ENCODE measurements at regions not wholly inside any gene's neighbourhood (a gene's known extent, or its start where the extent isn't known, plus 50 kb on each side); places are given as distances from the start of the nearest gene placed in this dataset.

DNA sequence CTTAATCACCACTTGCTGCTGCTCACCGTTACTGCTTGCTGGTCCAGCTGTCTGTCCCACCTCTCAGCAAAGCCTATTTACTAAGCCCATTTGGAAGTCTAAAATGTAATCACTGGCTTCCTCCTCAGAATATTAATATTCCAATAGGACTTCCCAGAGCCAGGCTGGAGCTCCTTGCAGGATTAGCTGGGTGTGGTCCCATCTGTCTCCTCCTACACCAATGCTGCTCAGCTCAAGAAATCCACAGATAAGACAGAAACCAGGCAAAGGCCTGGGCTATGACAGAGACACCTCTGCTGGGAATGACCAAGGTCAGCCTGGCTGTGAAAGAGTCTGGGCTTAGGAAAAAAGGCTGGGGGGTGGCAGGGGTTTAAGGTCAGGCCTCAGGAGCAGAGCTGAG, 317.8 kb downstream of the BUD13 start:
- no peak for DNase-seq (ENCODE audit: extremely low read depth in 1 of 2, low read depth in 1 of 2)

DNA sequence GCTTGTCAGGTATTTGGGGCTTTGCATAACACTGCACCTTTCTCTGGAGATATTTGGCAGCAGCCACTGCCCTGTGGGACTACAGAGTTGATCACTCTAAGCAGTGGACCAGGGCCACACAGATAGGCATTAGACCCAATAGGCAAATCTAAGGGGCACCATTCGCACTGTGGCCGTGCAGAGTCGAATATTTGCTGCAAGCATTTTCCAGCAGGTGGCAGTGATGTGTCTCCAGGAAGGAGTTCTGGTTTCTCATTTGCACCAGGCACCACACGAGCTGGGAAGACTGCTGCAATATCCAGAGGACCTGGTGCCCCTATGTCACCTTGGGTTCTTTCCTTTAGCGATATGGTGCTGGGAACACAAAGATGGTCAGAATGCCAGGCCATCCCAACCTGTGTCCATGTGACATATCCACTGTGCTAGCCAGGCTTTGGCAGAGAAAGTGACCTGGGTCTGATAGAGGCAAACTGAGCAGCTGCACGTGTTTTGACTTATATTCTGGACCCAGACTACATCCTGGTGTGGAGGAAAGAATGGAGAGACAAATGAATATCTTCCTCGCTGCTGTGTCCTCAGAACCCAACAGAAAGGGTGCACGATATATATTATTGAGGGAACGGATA, 318.7 kb downstream of the BUD13 start:
- DNase-seq (ENCODE audit: extremely low read depth in 1 of 2, low read depth in 1 of 2) = no peak

DNA sequence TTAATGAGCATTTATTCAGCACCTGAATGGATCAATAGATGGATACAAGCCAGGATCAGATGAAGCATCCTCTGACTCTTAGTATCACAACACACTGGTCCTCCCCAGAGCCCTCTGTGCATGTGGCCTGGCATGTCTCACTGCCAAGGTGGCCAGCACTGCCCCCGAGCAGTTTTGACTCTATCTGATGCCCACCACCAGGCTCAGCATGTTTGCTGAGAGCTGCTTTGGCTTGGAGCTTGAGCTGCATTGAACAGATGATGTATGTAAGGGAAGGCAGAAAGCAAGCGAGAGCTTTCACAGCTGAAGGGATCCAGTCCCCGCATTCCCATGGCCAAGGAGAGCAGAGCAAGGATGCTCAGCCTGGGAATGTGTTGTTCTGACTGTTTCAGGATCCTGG, 320.3 kb downstream of the BUD13 start:
- no peak for DNase-seq (ENCODE audit: extremely low read depth in 1 of 2, low read depth in 1 of 2)

DNA sequence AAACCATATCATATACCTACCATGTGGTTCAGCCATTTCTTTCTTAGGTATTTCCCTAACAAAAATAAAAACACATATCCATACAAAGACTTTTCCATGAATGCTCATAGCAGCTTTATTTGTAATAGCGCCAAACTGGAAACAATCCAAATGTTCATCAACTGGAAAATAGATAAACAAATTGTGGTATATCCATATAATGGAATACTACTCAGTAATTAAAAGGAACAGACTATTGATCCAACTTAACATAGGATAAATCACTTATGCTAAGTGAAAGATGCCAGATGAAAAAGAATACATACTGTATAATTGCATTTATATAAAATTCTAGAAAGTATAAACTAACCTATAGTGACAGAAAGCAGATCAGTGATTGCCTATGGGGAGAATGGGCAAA, 323.3 kb downstream of the BUD13 start:
- DNase-seq (ENCODE audit: extremely low read depth in 1 of 2, low read depth in 1 of 2) = no peak

DNA sequence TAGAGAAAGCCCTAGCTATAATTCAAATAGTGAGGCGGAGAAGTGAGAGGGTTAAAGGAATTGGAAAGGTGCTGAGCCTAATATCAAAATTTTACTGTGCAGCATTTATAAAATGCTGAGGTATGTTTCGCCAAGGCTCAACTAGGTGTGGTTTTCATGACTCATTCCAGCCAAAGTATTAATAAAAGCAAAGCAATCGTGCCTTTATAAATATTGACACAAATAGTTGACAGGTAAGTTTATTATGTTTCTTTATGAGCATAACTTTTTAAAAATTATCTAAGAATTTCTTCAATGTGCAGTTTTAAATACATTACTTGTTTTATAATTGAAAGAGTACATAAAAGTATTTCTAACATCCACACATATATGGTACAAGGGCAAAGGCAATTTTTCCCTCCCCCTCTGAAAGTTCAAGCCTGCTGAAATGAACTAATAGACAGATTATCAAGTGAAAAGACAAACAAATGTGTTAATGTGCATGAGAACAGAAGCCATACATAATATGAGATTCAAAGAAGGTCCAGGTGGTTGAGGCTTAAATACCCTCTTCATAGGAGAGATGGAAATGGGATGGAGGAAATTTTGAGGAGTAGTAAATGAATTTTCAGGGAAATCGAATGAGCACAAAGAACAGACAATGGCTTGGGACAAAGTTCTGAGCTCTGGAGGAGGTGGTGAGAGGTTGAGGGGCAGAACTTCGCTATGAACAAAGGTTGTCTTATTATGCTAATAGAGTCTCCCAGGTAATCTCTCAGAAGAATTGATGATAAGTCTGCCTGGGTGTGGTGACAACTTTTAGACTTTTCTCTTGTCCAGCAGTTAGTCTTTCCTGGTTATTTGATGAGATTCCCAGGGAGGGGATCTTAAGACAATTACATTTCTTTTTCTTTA, 326.5 kb downstream of the BUD13 start:
- DNase-seq (ENCODE audit: extremely low read depth in 1 of 2, low read depth in 1 of 2) = no peak

DNA sequence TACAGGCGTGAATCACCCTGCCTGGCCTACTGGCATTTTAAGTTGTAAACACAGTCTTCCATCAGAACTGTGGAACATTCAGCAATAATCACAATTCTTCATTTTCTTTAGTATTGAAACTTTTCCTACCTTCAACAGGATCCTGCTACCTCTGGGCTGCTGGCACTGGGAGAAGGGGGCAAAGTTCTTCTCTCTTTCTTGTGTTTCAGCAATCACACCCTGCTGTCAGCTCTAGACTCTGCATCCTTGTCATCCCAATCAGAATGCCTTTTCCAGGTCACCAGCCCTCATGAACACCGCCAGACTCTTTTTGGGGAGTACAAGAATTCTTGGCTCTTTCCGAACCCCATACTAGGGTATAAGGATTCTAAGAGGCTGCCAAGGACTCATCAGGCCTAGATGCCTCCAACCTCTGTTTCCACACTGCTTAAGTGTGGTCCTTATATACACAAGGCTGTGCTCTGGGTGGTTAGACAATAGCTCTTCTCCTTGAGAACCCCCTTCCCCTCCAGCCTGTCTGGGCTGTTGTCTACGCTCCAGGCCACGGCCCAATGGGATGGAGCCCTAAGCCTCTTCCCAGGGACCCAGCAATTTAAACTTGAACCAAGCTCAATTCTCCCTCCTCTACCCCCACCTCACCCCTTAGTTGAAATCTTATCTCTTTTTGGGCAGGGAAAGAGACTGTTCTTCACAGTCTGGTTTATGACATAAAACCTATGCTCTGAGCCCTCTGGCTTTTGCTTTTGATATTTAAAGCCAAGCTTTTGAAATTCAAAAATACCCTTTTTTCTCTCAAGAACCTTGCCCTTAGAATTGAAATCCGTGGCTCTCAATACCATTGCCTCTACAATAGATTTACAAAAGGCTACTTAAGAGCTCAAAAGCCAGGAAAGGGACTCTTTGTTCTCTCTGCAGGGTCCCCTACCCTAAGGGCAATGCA, 327.4 kb downstream of the BUD13 start:
- DNase-seq (ENCODE audit: extremely low read depth in 1 of 2, low read depth in 1 of 2) = no peak

DNA sequence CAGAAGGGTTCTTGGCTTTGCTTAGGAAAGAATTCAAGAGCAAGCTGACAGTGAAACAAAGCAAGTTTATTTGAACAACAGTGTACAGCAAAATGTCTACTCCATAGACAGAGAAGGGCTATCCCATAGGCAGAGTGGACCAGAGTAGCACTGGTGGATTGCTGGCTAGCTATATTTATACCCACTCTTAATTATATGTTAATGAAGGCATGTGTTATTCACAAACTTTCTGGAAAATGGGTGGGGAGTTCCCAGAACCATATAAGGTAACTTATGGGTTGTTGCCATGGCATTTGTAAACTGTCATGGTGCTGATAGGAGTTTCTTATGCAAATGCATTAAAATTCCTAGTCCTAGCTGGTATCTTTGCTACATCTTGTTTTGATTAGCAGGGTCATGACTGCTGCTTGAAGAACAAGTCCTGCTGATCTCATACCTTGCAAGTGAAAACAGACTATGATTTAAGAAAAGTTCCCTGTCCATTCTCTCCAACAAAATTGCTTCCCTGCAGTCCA, 330.5 kb downstream of the BUD13 start:
- no peak for DNase-seq (ENCODE audit: extremely low read depth in 1 of 2, low read depth in 1 of 2)

DNA sequence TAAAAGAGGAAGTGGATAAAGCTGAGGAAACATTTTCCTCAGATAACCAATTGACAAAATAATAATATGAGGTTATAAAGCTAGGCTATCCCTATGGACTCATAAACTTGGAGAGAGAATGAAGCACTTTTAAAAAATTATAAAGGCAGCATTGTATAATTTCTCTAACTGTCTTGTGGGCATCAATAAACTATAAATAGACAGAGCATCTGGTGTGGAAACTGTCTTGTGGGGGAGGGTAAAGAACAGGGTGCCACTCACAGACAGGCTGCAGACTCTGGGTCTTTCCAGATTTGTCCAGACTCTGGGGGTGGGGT, 333.5 kb downstream of the BUD13 start:
- no peak for DNase-seq (ENCODE audit: extremely low read depth in 1 of 2, low read depth in 1 of 2)

DNA sequence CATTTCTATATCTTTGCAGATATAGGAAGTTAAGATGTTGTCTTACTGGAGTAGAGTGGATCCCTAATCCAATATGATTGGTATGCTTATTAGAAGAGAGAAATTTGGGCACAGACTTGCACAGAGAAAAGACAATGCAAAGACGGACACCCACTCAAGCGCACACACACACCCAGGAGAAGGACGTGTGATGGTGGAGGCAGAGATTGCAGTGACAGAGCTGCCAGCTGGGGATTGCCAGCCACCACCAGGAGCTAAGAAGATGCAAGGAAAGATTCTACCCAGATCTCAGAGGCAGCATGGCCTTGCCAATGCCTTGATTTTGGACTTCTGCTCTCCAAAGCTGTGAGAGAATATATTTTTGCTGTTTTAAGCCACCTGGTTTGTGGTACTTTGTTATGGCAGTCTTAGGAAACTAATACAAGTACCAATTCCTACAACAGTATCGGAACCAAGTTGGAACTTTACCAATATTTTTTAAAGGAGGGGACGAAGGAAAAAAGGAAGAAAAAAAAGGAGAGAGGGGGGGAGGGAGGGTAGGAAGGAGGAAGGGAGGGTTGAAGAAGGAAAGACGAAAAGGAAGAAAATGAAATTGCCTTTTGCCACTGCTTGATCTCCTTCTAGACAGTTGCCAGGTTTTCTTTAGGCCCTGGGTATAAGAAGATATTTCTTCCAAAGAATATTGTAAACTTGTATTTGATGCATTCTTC, 334.0 kb downstream of the BUD13 start:
- no peak for DNase-seq (ENCODE audit: extremely low read depth in 1 of 2, low read depth in 1 of 2)

DNA sequence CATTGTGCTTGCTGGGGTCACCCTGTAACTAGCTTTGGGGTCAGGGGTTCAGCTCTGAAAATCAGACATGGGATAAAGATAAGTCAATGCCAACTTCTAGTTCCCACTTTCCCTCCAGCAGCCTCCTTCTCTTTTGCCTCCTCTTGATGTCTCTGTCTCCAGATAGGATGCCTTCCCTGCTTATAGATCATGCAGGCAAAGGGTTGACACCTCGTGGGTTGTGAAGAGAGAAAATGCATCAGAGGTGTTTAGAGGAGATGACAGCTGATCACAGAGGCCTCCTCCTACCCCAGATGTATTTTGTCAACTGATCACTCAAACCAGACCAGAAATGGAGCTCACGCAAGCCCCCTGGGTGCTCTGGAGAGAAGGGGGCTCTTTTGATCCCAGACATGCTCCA, 337.8 kb downstream of the BUD13 start:
- DNase-seq (ENCODE audit: extremely low read depth in 1 of 2, low read depth in 1 of 2) = no peak

DNA sequence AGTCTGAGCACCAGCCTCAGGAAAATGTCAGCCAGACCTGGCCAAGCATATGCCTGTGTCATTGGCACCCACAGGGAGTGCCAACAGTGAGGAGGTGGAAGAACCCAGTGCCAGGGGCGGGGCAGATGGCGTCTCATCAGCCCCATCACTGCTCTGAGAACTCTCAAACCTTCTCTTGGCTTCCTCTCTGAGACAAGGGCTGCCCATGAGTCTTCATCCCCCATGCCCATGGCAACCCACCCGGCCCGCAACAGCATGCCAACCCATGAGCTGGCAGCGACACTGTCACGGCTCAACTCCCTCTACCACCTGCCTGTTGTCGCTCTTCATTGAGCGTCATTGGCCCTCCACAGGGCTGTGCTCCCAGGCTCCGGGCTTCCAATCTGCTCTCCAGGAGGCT, 340.5 kb downstream of the BUD13 start:
- no peak for DNase-seq (ENCODE audit: extremely low read depth in 1 of 2, low read depth in 1 of 2)

DNA sequence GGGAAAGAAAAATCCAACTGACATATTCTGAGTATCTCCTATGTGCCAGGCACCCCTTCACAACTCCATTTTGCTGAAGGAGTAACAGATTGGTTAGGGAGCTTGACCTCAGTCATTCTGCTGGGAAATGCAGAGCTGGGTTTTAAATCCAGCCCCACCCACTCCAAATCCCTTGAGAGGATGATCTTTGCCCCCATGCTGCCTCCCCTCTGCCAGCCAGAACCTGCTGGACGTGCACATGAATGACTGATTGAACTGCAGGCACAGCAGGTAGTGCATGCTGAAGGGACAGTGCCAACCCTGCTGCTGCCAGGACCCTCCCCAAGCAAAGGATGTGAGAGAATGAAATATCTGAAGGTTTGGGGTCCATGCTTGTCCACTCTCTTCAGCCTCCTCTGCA, 340.9 kb downstream of the BUD13 start:
- no peak for DNase-seq (ENCODE audit: extremely low read depth in 1 of 2, low read depth in 1 of 2)

DNA sequence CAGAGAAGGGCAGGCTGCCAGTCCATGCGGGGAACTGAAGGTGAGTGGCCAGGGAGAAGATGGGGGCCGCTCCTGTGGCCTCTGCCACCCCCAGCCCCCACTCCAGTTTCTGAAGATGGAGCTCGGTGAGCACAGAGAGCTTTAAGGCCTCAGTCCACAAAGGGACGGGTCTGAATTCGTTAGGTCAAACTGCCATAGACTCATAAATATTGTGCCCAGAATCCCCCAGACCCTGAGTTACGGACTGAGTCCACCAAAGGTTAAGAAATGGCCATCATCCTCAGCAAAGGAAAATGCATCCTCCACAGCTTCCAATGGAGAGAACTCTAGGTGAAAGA, 344.2 kb downstream of the BUD13 start:
- no peak for DNase-seq (ENCODE audit: extremely low read depth in 1 of 2, low read depth in 1 of 2)

DNA sequence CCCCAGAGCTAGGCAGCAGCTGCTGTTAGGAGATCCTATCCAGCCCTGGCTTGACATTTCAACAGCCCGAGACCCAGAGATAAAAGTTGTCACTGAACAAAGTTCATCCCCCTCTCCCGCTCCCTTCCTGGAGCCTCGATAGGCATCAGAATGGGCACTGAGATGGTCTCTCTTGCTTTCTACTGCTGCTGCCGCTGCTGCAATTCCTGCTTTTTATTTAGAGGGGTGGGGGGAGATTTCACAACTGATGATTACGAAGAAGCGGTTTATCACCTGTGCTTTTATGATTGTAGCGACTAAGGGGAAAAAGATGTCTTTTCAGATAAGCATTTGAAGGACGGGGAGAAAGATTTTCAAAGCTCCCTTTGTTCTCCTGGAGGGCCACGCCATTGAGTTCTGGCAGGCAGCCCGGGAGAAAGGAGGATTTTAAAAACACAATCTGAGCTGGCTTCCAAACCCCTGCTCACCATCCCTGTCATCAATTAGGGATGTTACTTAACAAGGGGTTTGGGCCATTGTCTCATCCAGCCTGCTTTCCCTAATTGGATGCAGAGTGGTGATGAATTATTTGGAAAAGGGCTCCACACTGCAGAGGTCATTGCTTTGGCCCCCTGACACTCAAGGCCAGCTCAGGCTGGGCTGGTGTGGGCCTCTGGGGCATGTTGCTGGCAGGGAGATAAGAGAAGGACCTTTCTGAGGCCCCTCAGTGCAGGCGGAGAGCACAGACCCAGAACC, 344.7 kb downstream of the BUD13 start:
- DNase-seq (ENCODE audit: extremely low read depth in 1 of 2, low read depth in 1 of 2) = no peak

DNA sequence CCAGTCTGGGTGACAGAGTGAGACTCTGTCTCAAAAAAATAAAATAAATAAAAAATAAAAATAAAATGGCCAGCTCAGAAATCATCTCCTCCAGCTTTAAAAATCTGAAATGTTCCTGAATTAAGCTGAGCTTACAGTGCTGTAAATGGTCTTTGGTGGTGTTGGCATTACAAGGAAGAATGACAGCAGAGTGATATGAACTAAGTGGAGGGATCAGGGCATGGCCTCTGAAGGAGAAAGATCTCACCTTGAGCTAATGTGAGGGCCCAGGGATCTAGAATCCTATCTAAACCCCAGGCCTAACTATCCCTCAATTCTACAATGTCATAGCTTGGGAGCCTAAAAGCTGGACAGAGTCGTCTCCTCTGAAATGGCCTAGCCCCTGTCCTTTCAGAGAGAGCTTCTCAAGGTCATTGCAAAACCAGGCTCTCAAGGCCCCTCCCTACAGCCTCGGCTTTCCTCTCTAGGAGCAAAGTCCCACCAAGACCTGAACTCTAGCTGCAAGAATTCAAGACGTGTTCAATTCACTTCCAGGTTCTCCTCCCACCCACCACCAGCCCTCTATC, 345.4 kb downstream of the BUD13 start:
- DNase-seq (ENCODE audit: extremely low read depth in 1 of 2, low read depth in 1 of 2) = no peak

DNA sequence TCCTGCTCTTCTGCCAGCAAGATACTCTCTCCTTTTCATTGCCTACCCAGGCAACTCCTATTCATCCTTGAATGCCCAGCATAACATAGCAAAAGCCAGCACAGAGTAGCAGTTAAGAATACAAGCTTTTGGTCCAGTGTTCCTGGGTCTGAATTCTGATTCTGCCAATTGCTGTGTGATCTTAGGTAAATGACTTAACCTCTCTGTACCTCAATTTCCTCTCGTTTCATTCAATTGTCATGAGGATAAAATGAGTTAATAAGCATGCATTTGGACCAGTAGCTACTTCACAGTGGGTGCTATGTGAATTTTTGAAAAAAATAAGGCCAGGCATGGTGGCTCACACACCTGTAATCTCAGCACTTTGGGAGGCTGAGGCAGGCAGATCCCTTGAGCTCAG, 346.0 kb downstream of the BUD13 start:
- no peak for DNase-seq (ENCODE audit: extremely low read depth in 1 of 2, low read depth in 1 of 2)

DNA sequence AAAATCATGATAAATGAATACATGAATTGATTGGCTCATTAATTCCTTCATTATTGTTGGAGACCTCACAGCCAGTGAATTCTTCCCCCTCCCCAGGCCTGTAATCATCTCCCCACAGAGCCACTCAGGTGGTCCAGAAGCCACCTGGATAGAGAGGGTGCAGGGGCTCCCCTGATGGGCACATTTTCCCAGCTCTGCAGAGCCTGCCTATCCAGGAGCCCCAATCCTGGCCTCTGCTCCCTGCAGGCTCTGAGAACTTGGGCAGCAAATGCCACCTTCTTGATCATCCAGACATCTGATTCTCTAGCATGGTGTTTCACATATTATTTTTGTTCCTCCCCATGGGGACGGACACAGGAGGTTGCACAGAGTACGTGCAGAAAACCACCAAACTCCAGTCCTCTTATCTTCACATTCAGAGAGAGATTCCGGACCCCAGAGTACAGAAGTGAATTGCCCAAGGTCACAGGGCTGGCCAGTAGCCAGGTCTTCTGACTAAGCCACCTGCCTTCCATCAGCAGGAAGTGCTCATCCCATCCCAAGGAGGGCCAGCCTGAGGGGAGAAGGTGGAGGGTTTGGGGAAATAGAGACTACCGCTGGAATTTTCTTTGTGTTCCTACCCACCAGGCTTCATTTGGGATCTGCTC, 348.0 kb downstream of the BUD13 start:
- no peak for DNase-seq (ENCODE audit: extremely low read depth in 1 of 2, low read depth in 1 of 2)

DNA sequence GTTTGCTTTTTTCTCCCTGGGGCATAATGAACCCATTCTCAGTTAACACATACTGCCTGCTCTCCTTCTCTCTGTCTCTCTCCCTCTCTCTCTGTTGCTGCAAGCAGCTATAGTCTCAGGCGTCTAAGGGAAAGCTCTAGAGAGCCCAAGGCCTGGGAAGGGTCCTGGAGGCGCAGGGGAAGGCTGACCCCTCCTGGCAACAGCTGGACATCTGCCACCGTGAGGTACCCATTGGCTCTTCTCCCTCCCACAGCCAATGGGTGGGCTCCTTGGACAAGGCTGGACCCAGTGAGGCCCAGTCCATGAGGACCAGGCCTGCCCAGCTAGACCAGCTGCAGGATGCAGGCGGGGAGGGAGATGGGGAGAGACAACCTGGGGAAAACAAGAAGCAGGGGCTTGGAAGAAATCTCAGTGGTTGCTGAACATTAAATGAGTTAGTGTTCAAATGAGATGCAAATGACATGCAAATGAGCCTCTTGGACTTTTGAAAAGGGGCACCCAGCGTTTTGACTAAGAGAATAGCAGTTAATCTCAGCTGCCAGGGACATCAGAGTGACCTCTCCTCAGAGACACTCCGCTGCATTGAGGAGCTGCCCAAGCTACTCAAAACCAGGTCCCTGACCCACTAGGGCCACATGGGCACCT, 349.7 kb downstream of the BUD13 start:
- DNase-seq (ENCODE audit: extremely low read depth in 1 of 2, low read depth in 1 of 2) = no peak

DNA sequence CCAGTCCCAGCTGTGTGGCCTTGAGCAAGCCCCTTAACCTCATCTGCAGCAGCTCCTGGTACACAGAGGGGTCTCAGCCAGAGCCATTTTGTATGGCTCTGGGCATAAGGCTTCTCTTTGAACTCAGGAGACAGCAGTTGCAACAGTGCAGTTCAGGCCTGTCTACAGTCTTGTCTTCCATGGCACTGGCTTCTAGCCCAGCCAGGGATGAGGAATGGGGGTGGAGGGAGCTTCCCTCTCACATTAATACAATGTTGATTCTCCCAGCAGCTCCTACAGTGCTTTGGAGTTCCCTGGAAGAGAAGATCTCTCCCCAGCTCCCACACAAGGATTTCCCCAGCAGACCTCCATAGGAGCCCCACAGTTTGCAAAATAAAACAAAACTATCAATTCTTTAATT, 350.2 kb downstream of the BUD13 start:
- no peak for DNase-seq (ENCODE audit: extremely low read depth in 1 of 2, low read depth in 1 of 2)

All from activated CD8-positive, alpha-beta memory T cell treated with anti-CD3 and anti-CD28 coated beads for 1 hour (primary cell).